WTC11 (cell line): ENCODE measurements at regions not wholly inside any gene's neighbourhood (a gene's known extent, or its start where the extent isn't known, plus 50 kb on each side); places are given as distances from the start of the nearest gene placed in this dataset.

Experiments used
- ATAC-seq: fragments of 200-7000 bp; cut with Tn5 transposase; 2 replicates; pipeline ENCODE4 v1.10.0; 2021; ENCODE audit warnings: mild to moderate bottlenecking, moderate library complexity
- CTCF ChIA-PET: fragments of 300-600 bp; sonication (Branson Sonifier 250); formaldehyde crosslinking; loops from one replicate; lab custom pipeline; 2021; ENCODE audit warnings: antibody characterized with exemption; lab: Charles Lee
- POLR2A ChIA-PET: fragments of 350-600 bp; sonication (Branson Sonifier 250); formaldehyde crosslinking; loops from one replicate; lab custom pipeline; 2021; ENCODE audit warnings: antibody characterized with exemption; lab: Charles Lee
- DNase-seq: peaks from one replicate; pipeline ENCODE4 v3.0.0; 2021; ENCODE audit warnings: low spot score
- H3K27ac Mint-ChIP-seq: 2 replicates; pipeline ENCODE4 v1.8.0; 2021; ENCODE audit warnings: mixed read lengths
- H3K27me3 Mint-ChIP-seq: 2 replicates; pipeline ENCODE4 v1.8.0; 2021; ENCODE audit warnings: low read depth, mild to moderate bottlenecking, moderate library complexity, mixed read lengths
- H3K36me3 Mint-ChIP-seq: 2 replicates; pipeline ENCODE4 v1.8.0; 2021; ENCODE audit warnings: mixed read lengths
- H3K4me1 Mint-ChIP-seq: 2 replicates; pipeline ENCODE4 v1.8.0; 2022; ENCODE audit warnings: mixed read lengths
- H3K4me3 Mint-ChIP-seq: 2 replicates; pipeline ENCODE4 v1.8.0; 2021; ENCODE audit warnings: mild to moderate bottlenecking, moderate library complexity, mixed read lengths
- H3K9me3 Mint-ChIP-seq: 2 replicates; pipeline ENCODE4 v1.8.0; 2021; ENCODE audit warnings: mixed read lengths
- ATF1 ChIP-seq: sonication (generic); formaldehyde crosslinking; IDR thresholded peaks from 2 replicates; pipeline ENCODE4 v1.8.1; 2023; ENCODE audit warnings: mild to moderate bottlenecking, moderate library complexity, missing genetic modification reagents
- CBFB ChIP-seq: sonication (generic); formaldehyde crosslinking; IDR thresholded peaks from 2 replicates; pipeline ENCODE4 v1.8.1; 2022; ENCODE audit warnings: mild to moderate bottlenecking, low read depth, missing genetic modification reagents
- CREB1 ChIP-seq: sonication (generic); formaldehyde crosslinking; IDR thresholded peaks from 2 replicates; pipeline ENCODE4 v1.8.0; 2023; ENCODE audit warnings: mild to moderate bottlenecking, missing genetic modification reagents
- E2F4 ChIP-seq: sonication (generic); formaldehyde crosslinking; IDR thresholded peaks from 2 replicates; pipeline ENCODE4 v1.8.1; 2022; ENCODE audit warnings: low read depth, mild to moderate bottlenecking, moderate library complexity, missing genetic modification reagents, borderline replicate concordance
- EMX1 ChIP-seq: fragments of 250-450 bp; sonication (Bioruptor Pico); IDR thresholded peaks from 2 replicates; pipeline ENCODE4 v1.8.0; 2021; ENCODE audit warnings: mild to moderate bottlenecking
- ETV6 ChIP-seq: sonication (generic); formaldehyde crosslinking; IDR thresholded peaks from 2 replicates; pipeline ENCODE4 v1.8.1; 2022; ENCODE audit warnings: mild to moderate bottlenecking, missing genetic modification reagents
- FOXP1 ChIP-seq: sonication (generic); formaldehyde crosslinking; IDR thresholded peaks from 2 replicates; pipeline ENCODE4 v1.8.0; 2022; ENCODE audit warnings: missing genetic modification reagents, mild to moderate bottlenecking, moderate library complexity, borderline replicate concordance
- FOXP4 ChIP-seq: sonication (generic); formaldehyde crosslinking; IDR thresholded peaks from 2 replicates; pipeline ENCODE4 v1.8.0; 2022; ENCODE audit warnings: mild to moderate bottlenecking, missing genetic modification reagents
- IRF1 ChIP-seq: sonication (generic); formaldehyde crosslinking; IDR thresholded peaks from 2 replicates; pipeline ENCODE4 v1.8.0; 2023; ENCODE audit warnings: missing genetic modification reagents
- NR2C2 ChIP-seq: sonication (generic); formaldehyde crosslinking; IDR thresholded peaks from 2 replicates; pipeline ENCODE4 v1.8.0; 2022; ENCODE audit warnings: mild to moderate bottlenecking, missing genetic modification reagents
- SMAD3 ChIP-seq: sonication (generic); formaldehyde crosslinking; IDR thresholded peaks from 2 replicates; pipeline ENCODE4 v1.8.0; 2022; ENCODE audit warnings: missing genetic modification reagents, mild to moderate bottlenecking, borderline replicate concordance
- TP53 ChIP-seq: sonication (generic); formaldehyde crosslinking; IDR thresholded peaks from 2 replicates; pipeline ENCODE4 v1.8.1; 2023; ENCODE audit warnings: mild to moderate bottlenecking, missing genetic modification reagents
- ZNF317 ChIP-seq: sonication (generic); formaldehyde crosslinking; IDR thresholded peaks from 2 replicates; pipeline ENCODE4 v1.8.1; 2023; ENCODE audit warnings: low read depth, mild to moderate bottlenecking, moderate library complexity, missing genetic modification reagents, borderline replicate concordance
- ZNF416 ChIP-seq: fragments of 250-450 bp; sonication (Bioruptor Pico); IDR thresholded peaks from 2 replicates; pipeline ENCODE4 v1.9.0; 2021; ENCODE audit warnings: mild to moderate bottlenecking, inconsistent platforms
- ZNF671 ChIP-seq: fragments of 250-450 bp; sonication (Bioruptor Pico); IDR thresholded peaks from 2 replicates; pipeline ENCODE4 v1.8.0; 2021; ENCODE audit warnings: mild to moderate bottlenecking
- TF ChIP-seq, protein P1 (sequence below): sonication (generic); formaldehyde crosslinking; IDR thresholded peaks from 2 replicates; pipeline ENCODE4 v1.8.0; 2023; ENCODE audit warnings: mild to moderate bottlenecking, missing genetic modification reagents
- TF ChIP-seq, protein P2 (sequence below): sonication (generic); formaldehyde crosslinking; IDR thresholded peaks from 2 replicates; pipeline ENCODE4 v1.8.1; 2023; ENCODE audit warnings: mild to moderate bottlenecking, missing genetic modification reagents
- TF ChIP-seq, protein P3 (sequence below): sonication (generic); formaldehyde crosslinking; IDR thresholded peaks from 2 replicates; pipeline ENCODE4 v1.8.1; 2022; ENCODE audit warnings: mild to moderate bottlenecking, missing genetic modification reagents, moderate library complexity, borderline replicate concordance
- TF ChIP-seq, protein P4 (sequence below): sonication (generic); formaldehyde crosslinking; IDR thresholded peaks from 2 replicates; pipeline ENCODE4 v1.8.1; 2022; ENCODE audit warnings: low read depth, missing genetic modification reagents, borderline replicate concordance

GRCh38 chr2:167851876-167852275, 395.5 kb downstream of the STK39 start (continued):
- TF ChIP-seq, protein P1, sequence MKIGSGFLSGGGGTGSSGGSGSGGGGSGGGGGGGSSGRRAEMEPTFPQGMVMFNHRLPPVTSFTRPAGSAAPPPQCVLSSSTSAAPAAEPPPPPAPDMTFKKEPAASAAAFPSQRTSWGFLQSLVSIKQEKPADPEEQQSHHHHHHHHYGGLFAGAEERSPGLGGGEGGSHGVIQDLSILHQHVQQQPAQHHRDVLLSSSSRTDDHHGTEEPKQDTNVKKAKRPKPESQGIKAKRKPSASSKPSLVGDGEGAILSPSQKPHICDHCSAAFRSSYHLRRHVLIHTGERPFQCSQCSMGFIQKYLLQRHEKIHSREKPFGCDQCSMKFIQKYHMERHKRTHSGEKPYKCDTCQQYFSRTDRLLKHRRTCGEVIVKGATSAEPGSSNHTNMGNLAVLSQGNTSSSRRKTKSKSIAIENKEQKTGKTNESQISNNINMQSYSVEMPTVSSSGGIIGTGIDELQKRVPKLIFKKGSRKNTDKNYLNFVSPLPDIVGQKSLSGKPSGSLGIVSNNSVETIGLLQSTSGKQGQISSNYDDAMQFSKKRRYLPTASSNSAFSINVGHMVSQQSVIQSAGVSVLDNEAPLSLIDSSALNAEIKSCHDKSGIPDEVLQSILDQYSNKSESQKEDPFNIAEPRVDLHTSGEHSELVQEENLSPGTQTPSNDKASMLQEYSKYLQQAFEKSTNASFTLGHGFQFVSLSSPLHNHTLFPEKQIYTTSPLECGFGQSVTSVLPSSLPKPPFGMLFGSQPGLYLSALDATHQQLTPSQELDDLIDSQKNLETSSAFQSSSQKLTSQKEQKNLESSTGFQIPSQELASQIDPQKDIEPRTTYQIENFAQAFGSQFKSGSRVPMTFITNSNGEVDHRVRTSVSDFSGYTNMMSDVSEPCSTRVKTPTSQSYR (CRISPR knock-in tag) = no peak
- TF ChIP-seq ETV6 (no peak), ATF1 (no peak)
- TF ChIP-seq, protein P2, sequence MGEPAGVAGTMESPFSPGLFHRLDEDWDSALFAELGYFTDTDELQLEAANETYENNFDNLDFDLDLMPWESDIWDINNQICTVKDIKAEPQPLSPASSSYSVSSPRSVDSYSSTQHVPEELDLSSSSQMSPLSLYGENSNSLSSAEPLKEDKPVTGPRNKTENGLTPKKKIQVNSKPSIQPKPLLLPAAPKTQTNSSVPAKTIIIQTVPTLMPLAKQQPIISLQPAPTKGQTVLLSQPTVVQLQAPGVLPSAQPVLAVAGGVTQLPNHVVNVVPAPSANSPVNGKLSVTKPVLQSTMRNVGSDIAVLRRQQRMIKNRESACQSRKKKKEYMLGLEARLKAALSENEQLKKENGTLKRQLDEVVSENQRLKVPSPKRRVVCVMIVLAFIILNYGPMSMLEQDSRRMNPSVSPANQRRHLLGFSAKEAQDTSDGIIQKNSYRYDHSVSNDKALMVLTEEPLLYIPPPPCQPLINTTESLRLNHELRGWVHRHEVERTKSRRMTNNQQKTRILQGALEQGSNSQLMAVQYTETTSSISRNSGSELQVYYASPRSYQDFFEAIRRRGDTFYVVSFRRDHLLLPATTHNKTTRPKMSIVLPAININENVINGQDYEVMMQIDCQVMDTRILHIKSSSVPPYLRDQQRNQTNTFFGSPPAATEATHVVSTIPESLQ (CRISPR knock-in tag) = no peak

GRCh38 chr2:167851323-167851860, 396.0 kb downstream of the STK39 start:
- H3K27me3 Mint-ChIP-seq = no peaks in the 10 kb centered on the region
- peaks cover 3% of the 10 kb centered on the region for H3K4me1 Mint-ChIP-seq
- no peak overlapping the region for H3K4me3 Mint-ChIP-seq
- TF ChIP-seq EMX1 (CRISPR knock-in tag) (no peak), NR2C2 (CRISPR knock-in tag) (no peak), TP53 (CRISPR knock-in tag) (no peak), IRF1 (CRISPR knock-in tag) (no peak), FOXP1 (CRISPR knock-in tag) (no peak), CREB1 (CRISPR knock-in tag) (no peak), ZNF416 (CRISPR knock-in tag) (no peak), FOXP4 (CRISPR knock-in tag) (no peak), E2F4 (CRISPR knock-in tag) (no peak), ZNF671 (no peak), ZNF317 (CRISPR knock-in tag) (no peak), CBFB (CRISPR knock-in tag) (no peak), SMAD3 (CRISPR knock-in tag) (no peak)
- TF ChIP-seq, protein P3, sequence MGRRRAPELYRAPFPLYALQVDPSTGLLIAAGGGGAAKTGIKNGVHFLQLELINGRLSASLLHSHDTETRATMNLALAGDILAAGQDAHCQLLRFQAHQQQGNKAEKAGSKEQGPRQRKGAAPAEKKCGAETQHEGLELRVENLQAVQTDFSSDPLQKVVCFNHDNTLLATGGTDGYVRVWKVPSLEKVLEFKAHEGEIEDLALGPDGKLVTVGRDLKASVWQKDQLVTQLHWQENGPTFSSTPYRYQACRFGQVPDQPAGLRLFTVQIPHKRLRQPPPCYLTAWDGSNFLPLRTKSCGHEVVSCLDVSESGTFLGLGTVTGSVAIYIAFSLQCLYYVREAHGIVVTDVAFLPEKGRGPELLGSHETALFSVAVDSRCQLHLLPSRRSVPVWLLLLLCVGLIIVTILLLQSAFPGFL (CRISPR knock-in tag) = no peak
- TF ChIP-seq, protein P4, sequence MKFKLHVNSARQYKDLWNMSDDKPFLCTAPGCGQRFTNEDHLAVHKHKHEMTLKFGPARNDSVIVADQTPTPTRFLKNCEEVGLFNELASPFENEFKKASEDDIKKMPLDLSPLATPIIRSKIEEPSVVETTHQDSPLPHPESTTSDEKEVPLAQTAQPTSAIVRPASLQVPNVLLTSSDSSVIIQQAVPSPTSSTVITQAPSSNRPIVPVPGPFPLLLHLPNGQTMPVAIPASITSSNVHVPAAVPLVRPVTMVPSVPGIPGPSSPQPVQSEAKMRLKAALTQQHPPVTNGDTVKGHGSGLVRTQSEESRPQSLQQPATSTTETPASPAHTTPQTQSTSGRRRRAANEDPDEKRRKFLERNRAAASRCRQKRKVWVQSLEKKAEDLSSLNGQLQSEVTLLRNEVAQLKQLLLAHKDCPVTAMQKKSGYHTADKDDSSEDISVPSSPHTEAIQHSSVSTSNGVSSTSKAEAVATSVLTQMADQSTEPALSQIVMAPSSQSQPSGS = no peak
- TF ChIP-seq, all 79 proteins: peak for 0
- DNase-seq = no peak
- peaks cover 39% of the 10 kb centered on the region for H3K9me3 Mint-ChIP-seq
- POLR2A ChIA-PET = no interaction called here
- H3K27ac Mint-ChIP-seq = no peak overlapping the region
- CTCF ChIA-PET = no interaction called here
- no peak for ATAC-seq
- H3K36me3 Mint-ChIP-seq = peaks cover 35% of the 10 kb centered on the region
